ENCODE measurements at regions not wholly inside any gene's neighbourhood (a gene's known extent, or its start where the extent isn't known, plus 50 kb on each side); places are given as distances from the start of the nearest gene placed in this dataset.

GRCh38 chr3:18090377-18090776 is 334.8 kb downstream of the SATB1 start:
- Mint-ChIP-seq H3K4me3 (no peak overlapping the region), H3K9me3 (no peaks in the 10 kb centered on the region), H3K27ac (no peak overlapping the region), H3K36me3 (ENCODE audit: insufficient read depth in 1 of 3, low read depth in 3 of 3) (no peaks in the 10 kb centered on the region), H3K27me3 (ENCODE audit: low read depth) (no peaks in the 10 kb centered on the region), H3K4me1 (peaks cover 4 to 7% of the 10 kb centered on the region in 2 experiments)
- Histone ChIP-seq H3K4me1 (ENCODE audit: insufficient read depth, low read length) (no peaks in the 10 kb centered on the region; the same call in 1 of the 2 replicates), H3K9ac (ENCODE audit: extremely low read depth, insufficient read length, low read length) (no peak overlapping the region), H4K91ac (ENCODE audit: insufficient read length, low read depth, low read length) (no peak overlapping the region), H3K23me2 (ENCODE audit: insufficient read length, low read depth, low read length, poor library complexity, severe bottlenecking) (no peaks in the 10 kb centered on the region), H4K20me1 (ENCODE audit: control insufficient read depth, insufficient read depth, insufficient read length) (no peaks in the 10 kb centered on the region), H3T11ph (ENCODE audit: low read length) (no peak overlapping the region), H3K14ac (ENCODE audit: insufficient read depth, low read length) (no peak overlapping the region), H2BK5ac (ENCODE audit: insufficient read length, low read length) (no peak overlapping the region), H3K9me3 (ENCODE audit: control insufficient read depth, low read depth, low read length) (no peaks in the 10 kb centered on the region), H2BK15ac (ENCODE audit: low read depth, low read length) (no peak overlapping the region), H3K23ac (ENCODE audit: insufficient read length, low read depth, low read length) (no peak overlapping the region), H3K56ac (ENCODE audit: insufficient read length, low read depth, low read length) (no peak overlapping the region), H3K79me2 (ENCODE audit: insufficient read depth, low read length) (no peaks in the 10 kb centered on the region), H3K4ac (ENCODE audit: low read depth, low read length) (no peak overlapping the region), H3K27me3 (ENCODE audit: insufficient read depth, low read length) (no peaks in the 10 kb centered on the region), H4K8ac (replicated peaks; ENCODE audit: insufficient read length, low read depth, low read length) (no peak overlapping the region), H2BK12ac (ENCODE audit: insufficient read length, low read depth, low read length) (no peak overlapping the region), H3K4me2 (ENCODE audit: insufficient read depth, insufficient read length, low read length) (no peak overlapping the region), H3K27ac (ENCODE audit: insufficient read length, low read depth, low read length) (no peak overlapping the region), H2BK120ac (ENCODE audit: low read depth, low read length, poor library complexity, severe bottlenecking) (no peak overlapping the region), H2AK5ac (ENCODE audit: insufficient read length, low read length) (no peak overlapping the region), H2AFZ (ENCODE audit: low read length) (no peak overlapping the region), H3K79me1 (ENCODE audit: insufficient read depth, low read depth, low read length, poor library complexity, severe bottlenecking) (no peaks in the 10 kb centered on the region), H2BK20ac (ENCODE audit: low read depth, low read length, poor library complexity, severe bottlenecking) (no peak overlapping the region), H4K5ac (ENCODE audit: insufficient read length, low read depth, low read length) (no peak overlapping the region), H3K18ac (ENCODE audit: insufficient read length, low read depth, low read length) (no peak overlapping the region)
- DNase-seq: no peak
- TF ChIP-seq CTCF (conservative IDR thresholded peaks at IDR 0.05): no peak
